ENCODE measurements at regions not wholly inside any gene's neighbourhood (a gene's known extent, or its start where the extent isn't known, plus 50 kb on each side); places are given as distances from the start of the nearest gene placed in this dataset.

DNA sequence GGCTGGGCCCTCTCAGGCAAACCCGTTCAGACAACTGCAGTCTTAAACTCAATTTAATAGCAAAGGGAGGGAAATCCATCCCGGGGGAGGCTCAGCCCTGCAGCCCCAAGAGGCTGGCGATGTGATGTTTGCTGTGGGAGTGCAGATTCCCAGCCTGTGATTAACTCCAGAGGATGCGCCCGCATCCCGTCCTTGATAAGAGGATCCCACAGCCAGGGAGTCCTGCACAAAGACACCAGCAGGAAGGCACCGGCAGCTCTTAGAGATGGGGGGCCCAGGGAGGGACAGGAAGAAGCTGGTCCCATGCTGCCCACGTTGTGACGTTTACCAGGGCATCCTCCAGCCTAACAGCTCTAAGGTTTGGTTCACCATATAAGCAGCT lies 64.7 kb downstream of the MRPL36 start:
- TF ChIP-seq EGR1 (IDR thresholded peaks at IDR 0.05): no peak
- TF ChIP-seq FOXM1 (IDR thresholded peaks at IDR 0.05; ENCODE audit: borderline replicate concordance, low read depth): no peak
- no peak for TF ChIP-seq TAF1 (IDR thresholded peaks at IDR 0.05; ENCODE audit: low read depth)
- no peak for TF ChIP-seq RAD21 (IDR thresholded peaks at IDR 0.05; ENCODE audit: low read depth)
- TF ChIP-seq TEAD4 (IDR thresholded peaks at IDR 0.05): no peak
- no peak for TF ChIP-seq CEBPB (IDR thresholded peaks at IDR 0.05)
- TF ChIP-seq YY1 (IDR thresholded peaks at IDR 0.05; ENCODE audit: low read depth): no peak
- TF ChIP-seq CREB1 (IDR thresholded peaks at IDR 0.05; ENCODE audit: low read depth): no peak
- no peak for TF ChIP-seq TCF12 (IDR thresholded peaks at IDR 0.05; ENCODE audit: low read depth)
- no peak for TF ChIP-seq EP300 (IDR thresholded peaks at IDR 0.05; ENCODE audit: borderline replicate concordance)
- TF ChIP-seq, protein P1, sequence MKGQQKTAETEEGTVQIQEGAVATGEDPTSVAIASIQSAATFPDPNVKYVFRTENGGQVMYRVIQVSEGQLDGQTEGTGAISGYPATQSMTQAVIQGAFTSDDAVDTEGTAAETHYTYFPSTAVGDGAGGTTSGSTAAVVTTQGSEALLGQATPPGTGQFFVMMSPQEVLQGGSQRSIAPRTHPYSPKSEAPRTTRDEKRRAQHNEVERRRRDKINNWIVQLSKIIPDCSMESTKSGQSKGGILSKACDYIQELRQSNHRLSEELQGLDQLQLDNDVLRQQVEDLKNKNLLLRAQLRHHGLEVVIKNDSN (IDR thresholded peaks at IDR 0.05): no peak
- no peak for TF ChIP-seq ZBTB7A (IDR thresholded peaks at IDR 0.05; ENCODE audit: low read depth)
- TF ChIP-seq, protein P2, sequence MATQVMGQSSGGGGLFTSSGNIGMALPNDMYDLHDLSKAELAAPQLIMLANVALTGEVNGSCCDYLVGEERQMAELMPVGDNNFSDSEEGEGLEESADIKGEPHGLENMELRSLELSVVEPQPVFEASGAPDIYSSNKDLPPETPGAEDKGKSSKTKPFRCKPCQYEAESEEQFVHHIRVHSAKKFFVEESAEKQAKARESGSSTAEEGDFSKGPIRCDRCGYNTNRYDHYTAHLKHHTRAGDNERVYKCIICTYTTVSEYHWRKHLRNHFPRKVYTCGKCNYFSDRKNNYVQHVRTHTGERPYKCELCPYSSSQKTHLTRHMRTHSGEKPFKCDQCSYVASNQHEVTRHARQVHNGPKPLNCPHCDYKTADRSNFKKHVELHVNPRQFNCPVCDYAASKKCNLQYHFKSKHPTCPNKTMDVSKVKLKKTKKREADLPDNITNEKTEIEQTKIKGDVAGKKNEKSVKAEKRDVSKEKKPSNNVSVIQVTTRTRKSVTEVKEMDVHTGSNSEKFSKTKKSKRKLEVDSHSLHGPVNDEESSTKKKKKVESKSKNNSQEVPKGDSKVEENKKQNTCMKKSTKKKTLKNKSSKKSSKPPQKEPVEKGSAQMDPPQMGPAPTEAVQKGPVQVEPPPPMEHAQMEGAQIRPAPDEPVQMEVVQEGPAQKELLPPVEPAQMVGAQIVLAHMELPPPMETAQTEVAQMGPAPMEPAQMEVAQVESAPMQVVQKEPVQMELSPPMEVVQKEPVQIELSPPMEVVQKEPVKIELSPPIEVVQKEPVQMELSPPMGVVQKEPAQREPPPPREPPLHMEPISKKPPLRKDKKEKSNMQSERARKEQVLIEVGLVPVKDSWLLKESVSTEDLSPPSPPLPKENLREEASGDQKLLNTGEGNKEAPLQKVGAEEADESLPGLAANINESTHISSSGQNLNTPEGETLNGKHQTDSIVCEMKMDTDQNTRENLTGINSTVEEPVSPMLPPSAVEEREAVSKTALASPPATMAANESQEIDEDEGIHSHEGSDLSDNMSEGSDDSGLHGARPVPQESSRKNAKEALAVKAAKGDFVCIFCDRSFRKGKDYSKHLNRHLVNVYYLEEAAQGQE (IDR thresholded peaks at IDR 0.05; ENCODE audit: low read depth): no peak
- TF ChIP-seq NFIC (IDR thresholded peaks at IDR 0.05): no peak

DNA sequence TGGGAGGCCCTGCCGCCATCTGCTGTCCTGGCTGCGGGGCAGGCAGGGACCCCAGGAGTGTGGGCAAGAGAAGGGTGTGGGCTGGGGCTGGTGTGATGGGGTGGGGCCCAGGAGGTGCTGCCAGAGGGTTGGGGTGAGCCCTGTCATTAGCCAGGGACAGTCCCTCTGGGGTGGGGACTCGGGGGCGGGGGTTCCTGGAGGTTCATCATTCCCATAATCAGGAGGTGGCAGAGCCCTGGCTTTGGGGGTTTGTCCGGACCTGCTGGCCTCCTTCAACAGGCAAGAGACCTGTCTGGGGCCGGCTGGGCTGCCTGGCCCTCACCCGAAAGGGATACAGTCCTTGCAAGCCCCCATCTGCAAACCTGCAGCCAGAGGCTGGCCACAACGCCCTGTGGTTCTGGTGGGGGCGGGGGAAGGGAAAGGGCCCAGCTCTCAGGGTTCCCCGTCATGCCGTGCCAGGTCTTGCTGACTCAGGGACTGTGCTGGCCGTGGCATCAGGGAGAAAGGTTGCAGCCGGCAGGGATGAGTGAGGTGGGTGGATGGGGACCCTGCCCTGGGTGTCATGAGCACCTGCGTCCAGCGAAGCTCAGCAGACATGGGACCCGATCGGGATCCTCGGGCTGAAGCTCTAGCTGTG lies 65.2 kb downstream of the MRPL36 start:
- TF ChIP-seq EP300 (IDR thresholded peaks at IDR 0.05; ENCODE audit: borderline replicate concordance) (no peak), CEBPB (IDR thresholded peaks at IDR 0.05) (no peak), YY1 (IDR thresholded peaks at IDR 0.05; ENCODE audit: low read depth) (no peak), TAF1 (IDR thresholded peaks at IDR 0.05; ENCODE audit: low read depth) (no peak), TEAD4 (IDR thresholded peaks at IDR 0.05) (no peak), CREB1 (IDR thresholded peaks at IDR 0.05; ENCODE audit: low read depth) (no peak), NFIC (IDR thresholded peaks at IDR 0.05) (no peak), TCF12 (IDR thresholded peaks at IDR 0.05; ENCODE audit: low read depth) (no peak), EGR1 (IDR thresholded peaks at IDR 0.05) (no peak)
- TF ChIP-seq, protein P3, sequence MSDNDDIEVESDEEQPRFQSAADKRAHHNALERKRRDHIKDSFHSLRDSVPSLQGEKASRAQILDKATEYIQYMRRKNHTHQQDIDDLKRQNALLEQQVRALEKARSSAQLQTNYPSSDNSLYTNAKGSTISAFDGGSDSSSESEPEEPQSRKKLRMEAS (IDR thresholded peaks at IDR 0.05): no peak
- TF ChIP-seq, protein P1 (IDR thresholded peaks at IDR 0.05): no peak

DNA sequence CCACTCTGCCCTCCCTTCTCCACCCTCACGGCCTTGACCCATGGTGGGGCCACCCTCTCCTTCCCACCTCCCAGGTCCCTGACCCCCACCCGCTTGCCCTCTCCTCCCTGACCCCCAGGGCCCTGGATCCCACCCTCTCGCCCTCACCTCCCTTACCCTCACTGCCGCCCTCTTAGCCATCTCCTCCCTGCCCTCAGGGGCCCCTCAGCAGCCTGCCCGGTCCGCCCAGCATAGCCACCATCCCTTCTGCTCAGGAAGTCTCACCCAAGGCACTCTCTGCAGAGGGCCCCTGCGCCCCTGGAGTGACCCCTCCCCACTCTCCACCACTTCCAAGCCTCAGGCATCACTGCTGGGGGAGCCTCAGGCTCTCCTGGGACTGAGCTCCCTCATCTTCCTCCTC lies 66.3 kb downstream of the MRPL36 start:
- TF ChIP-seq YY1 (IDR thresholded peaks at IDR 0.05; ENCODE audit: low read depth) (no peak), CREB1 (IDR thresholded peaks at IDR 0.05; ENCODE audit: low read depth) (no peak), CEBPB (IDR thresholded peaks at IDR 0.05) (no peak), TCF12 (IDR thresholded peaks at IDR 0.05; ENCODE audit: low read depth) (no peak), TEAD4 (IDR thresholded peaks at IDR 0.05) (no peak), EP300 (IDR thresholded peaks at IDR 0.05; ENCODE audit: borderline replicate concordance) (no peak), NFIC (IDR thresholded peaks at IDR 0.05) (no peak), ZBTB7A (IDR thresholded peaks at IDR 0.05; ENCODE audit: low read depth) (no peak), FOXM1 (IDR thresholded peaks at IDR 0.05; ENCODE audit: borderline replicate concordance, low read depth) (no peak), RAD21 (IDR thresholded peaks at IDR 0.05; ENCODE audit: low read depth) (no peak), TAF1 (IDR thresholded peaks at IDR 0.05; ENCODE audit: low read depth) (no peak), EGR1 (IDR thresholded peaks at IDR 0.05) (no peak)
- TF ChIP-seq, protein P1 (IDR thresholded peaks at IDR 0.05): no peak
- TF ChIP-seq, protein P2 (IDR thresholded peaks at IDR 0.05; ENCODE audit: low read depth): no peak
- TF ChIP-seq, protein P3 (IDR thresholded peaks at IDR 0.05): no peak

DNA sequence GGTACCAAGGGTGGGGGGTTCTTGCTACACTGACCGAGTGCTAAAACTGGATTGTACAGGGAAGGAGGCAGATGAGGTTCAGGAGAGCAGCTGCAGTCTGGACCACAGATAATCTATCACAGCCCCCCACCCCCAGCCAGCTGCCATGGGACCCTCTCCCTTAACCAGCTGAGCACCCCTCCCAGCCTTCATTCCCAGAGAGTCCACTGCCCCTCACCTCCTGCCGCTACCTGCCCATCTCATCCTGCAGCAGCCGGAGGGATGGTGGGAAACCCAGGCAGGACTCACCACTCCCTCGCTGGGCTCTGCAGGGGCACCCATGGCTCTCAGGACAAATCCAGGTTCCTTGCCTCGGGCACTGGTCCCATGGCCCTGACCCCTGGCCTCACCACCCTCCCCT lies 66.7 kb downstream of the MRPL36 start:
- TF ChIP-seq TAF1 (IDR thresholded peaks at IDR 0.05; ENCODE audit: low read depth) (no peak), EP300 (IDR thresholded peaks at IDR 0.05; ENCODE audit: borderline replicate concordance) (no peak), YY1 (IDR thresholded peaks at IDR 0.05; ENCODE audit: low read depth) (no peak), ZBTB7A (IDR thresholded peaks at IDR 0.05; ENCODE audit: low read depth) (no peak), NFIC (IDR thresholded peaks at IDR 0.05) (no peak), FOXM1 (IDR thresholded peaks at IDR 0.05; ENCODE audit: borderline replicate concordance, low read depth) (no peak)
- TF ChIP-seq, protein P2 (IDR thresholded peaks at IDR 0.05; ENCODE audit: low read depth): no peak
- TF ChIP-seq, protein P3 (IDR thresholded peaks at IDR 0.05): no peak
